GM18907 (cell line): ENCODE measurements at regions not wholly inside any gene's neighbourhood (a gene's known extent, or its start where the extent isn't known, plus 50 kb on each side); places are given as distances from the start of the nearest gene placed in this dataset.
"Not testable (repeated sequence)": the region's sequence is repeated elsewhere in the genome, so short reads cannot be mapped to it uniquely, and the experiment has no call there.

Source experiments
- ATAC-seq: cut with Tn5 transposase; IDR thresholded peaks from one replicate; pipeline ENCODE4 v1.9.1; 2021; ENCODE audit warnings: mild to moderate bottlenecking, moderate library complexity; ENCODE audit not compliant: unreplicated experiment

- no peak for ATAC-seq
Measured at GRCh38 chr2:179332903-179333302, 68.3 kb upstream of the SESTD1 start.

- ATAC-seq, result no peak
Measured at GRCh38 chr2:179331061-179331460, 66.4 kb upstream of the SESTD1 start.

- no peak for ATAC-seq
Measured at GRCh38 chr2:179322289-179322688, 57.7 kb upstream of the SESTD1 start.

- ATAC-seq, result not testable (repeated sequence)
Measured at GRCh38 chr2:179321034-179321433, 56.4 kb upstream of the SESTD1 start.

- not testable (repeated sequence) for ATAC-seq
Measured at GRCh38 chr2:179314729-179315128, 50.1 kb upstream of the SESTD1 start.
